Transverse colon (tissue), 4 donors: ENCODE measurements at regions not wholly inside any gene's neighbourhood (a gene's known extent, or its start where the extent isn't known, plus 50 kb on each side); places are given as distances from the start of the nearest gene placed in this dataset.

Source experiments
- DNase-seq: peaks from one replicate; pipeline ENCODE4 v3.0.0-alpha.2; 2019
- H3K27ac ChIP-seq, 4 donors: fragments of 200-600 bp; sonication (generic); 2 replicates each; pipeline ENCODE4 v1.5.1; 2016 to 2018; ENCODE audit warnings: inconsistent platforms in 4 of 4
- H3K27me3 ChIP-seq: fragments of 200-600 bp; sonication (generic); 2 replicates; pipeline ENCODE4 v1.5.1; 2017; ENCODE audit warnings: inconsistent platforms
- H3K36me3 ChIP-seq, 4 donors: fragments of 200-600 bp; sonication (generic); 2 replicates each; pipeline ENCODE4 v1.5.1; 2017 to 2019; ENCODE audit warnings: inconsistent platforms in 4 of 4
- H3K4me1 ChIP-seq, 4 donors: fragments of 200-600 bp; sonication (generic); 2 replicates each; pipeline ENCODE4 v1.5.1; 2017 to 2020; ENCODE audit warnings: inconsistent platforms in 4 of 4
- H3K4me3 ChIP-seq, 4 donors: fragments of 200-600 bp; sonication (generic); 1 replicate in 1 of 4; 2 replicates in 3 of 4; pipeline versions ENCODE4 v1.5.1 to v1.6.1; 2017 to 2019; ENCODE audit warnings: inconsistent platforms in 4 of 4
- H3K9me3 ChIP-seq, 2 donors: fragments of 200-600 bp; sonication (generic); 2 replicates each; pipeline ENCODE4 v1.5.1; 2017 to 2019; ENCODE audit warnings: inconsistent platforms in 2 of 2
- EP300 ChIP-seq: sonication (generic); formaldehyde crosslinking; IDR thresholded peaks from one replicate; pipeline ENCODE4 v1.6.1; 2017; ENCODE audit warnings: antibody characterized with exemption, low read depth
- POLR2A ChIP-seq: fragments of 450-650 bp; IDR thresholded peaks from one replicate; pipeline ENCODE4 v1.6.1; 2016; ENCODE audit warnings: antibody characterized with exemption, mild to moderate bottlenecking, moderate library complexity
- POLR2AphosphoS5 ChIP-seq, 3 donors: sonication (generic); formaldehyde crosslinking; IDR thresholded peaks; one replicate each; pipeline ENCODE4 v1.6.1; 2016; ENCODE audit warnings: antibody characterized with exemption in 3 of 3
- whole genome bisulfite sequencing, 2 donors: methylation state at CpG; one replicate each; pipeline ENCODE4 v1.1.5; 2018; ENCODE audit warnings: low coverage in 1 of 2; 5-methylcytosine and 5-hydroxymethylcytosine counted together
- in situ Hi-C, 4 donors: fragments of 200-750 bp; cut with MboI; loops; one replicate each; pipeline versions ENCODE4 v1.15.0 to v1.15.1; 2017; ENCODE audit warnings: low sequenced_read_pairs in 3 of 4, low pct_ligation_motif_present in 1 of 4, low pct_unique_long_range_greater_than_20kb in 1 of 4
- intact Hi-C: fragments of 100-400 bp; cut with DNase I; formaldehyde crosslinking; loops from one replicate; pipeline ENCODE4 v1.15.1; 2023; ENCODE audit warnings: low total_unique reads
- TF ChIP-seq, protein P1 (sequence below), 5 experiments: fragments of 200-600 bp in 3 of 5; fragments of 450-650 bp in 2 of 5; sonication (generic) in 3 of 5; IDR thresholded peaks; 1 replicate in 2 of 5; 2 replicates in 3 of 5; pipeline ENCODE4 v1.5.1; 2016 to 2017; ENCODE audit warnings: antibody characterized with exemption in 5 of 5, inconsistent platforms in 3 of 5, mild to moderate bottlenecking in 2 of 5, moderate library complexity in 1 of 5

DNA sequence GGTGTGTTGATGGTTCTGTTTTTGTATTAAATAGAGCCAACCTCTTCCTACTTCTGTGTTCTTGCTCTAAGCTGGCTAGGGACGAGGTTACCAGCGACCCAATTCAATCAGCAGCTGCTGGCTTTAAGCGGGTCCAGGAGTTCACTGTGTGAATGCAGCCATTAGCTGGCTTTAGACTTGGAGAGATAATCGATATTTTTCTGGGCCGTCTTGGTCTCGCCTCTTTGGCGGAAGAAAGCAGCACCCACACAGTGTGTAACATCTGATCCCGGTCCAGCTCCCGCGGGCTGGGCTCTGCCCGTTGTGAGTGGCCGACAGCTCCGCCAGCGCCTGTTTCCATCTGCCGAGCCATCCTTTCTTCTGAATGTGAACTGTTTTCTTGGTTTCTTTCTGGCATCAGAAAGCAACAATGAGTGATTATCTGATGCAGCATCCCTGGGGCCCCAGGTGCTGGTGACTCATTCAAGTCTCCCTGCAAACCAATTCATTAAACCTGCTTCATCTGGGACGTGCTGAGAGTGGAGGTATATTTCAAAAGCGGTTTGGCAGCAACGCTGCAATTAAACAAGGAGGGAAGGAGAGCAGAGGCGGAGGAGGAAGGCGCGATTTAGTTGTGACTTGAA is 90.8 kb upstream of the IRX4 start:
- Histone ChIP-seq H3K27me3 (no peaks in the 10 kb centered on the region), H3K4me3 (no peak overlapping the region), H3K9me3 (no peaks in the 10 kb centered on the region), H3K27ac (no peak overlapping the region), H3K36me3 (no peaks in the 10 kb centered on the region), H3K4me1 (no peaks in the 10 kb centered on the region)
- TF ChIP-seq EP300 (no peak), POLR2A (no peak), POLR2AphosphoS5 (IDR thresholded peaks at IDR 0.05) (no peak)
- TF ChIP-seq, protein P1, sequence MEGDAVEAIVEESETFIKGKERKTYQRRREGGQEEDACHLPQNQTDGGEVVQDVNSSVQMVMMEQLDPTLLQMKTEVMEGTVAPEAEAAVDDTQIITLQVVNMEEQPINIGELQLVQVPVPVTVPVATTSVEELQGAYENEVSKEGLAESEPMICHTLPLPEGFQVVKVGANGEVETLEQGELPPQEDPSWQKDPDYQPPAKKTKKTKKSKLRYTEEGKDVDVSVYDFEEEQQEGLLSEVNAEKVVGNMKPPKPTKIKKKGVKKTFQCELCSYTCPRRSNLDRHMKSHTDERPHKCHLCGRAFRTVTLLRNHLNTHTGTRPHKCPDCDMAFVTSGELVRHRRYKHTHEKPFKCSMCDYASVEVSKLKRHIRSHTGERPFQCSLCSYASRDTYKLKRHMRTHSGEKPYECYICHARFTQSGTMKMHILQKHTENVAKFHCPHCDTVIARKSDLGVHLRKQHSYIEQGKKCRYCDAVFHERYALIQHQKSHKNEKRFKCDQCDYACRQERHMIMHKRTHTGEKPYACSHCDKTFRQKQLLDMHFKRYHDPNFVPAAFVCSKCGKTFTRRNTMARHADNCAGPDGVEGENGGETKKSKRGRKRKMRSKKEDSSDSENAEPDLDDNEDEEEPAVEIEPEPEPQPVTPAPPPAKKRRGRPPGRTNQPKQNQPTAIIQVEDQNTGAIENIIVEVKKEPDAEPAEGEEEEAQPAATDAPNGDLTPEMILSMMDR (IDR thresholded peaks at IDR 0.05), result no peak
- in situ Hi-C loops, result no loop called here
- DNase-seq, result no peak
- 93 to 94% methylated on average over 16 to 21 of the region's 21 CpGs for WGBS, 2 donors
- intact Hi-C loops, result no loop called here

GRCh38 chr5:1971944-1972343 is 89.2 kb upstream of the IRX4 start:
- Histone ChIP-seq H3K4me3 (no peak overlapping the region), H3K27me3 (no peaks in the 10 kb centered on the region), H3K36me3 (no peaks in the 10 kb centered on the region), H3K4me1 (no peaks in the 10 kb centered on the region), H3K27ac (no peak overlapping the region), H3K9me3 (no peaks in the 10 kb centered on the region)
- DNase-seq, result no peak
- intact Hi-C loops (no loop called here), in situ Hi-C loops (no loop called here)
- WGBS, 2 donors, result 84 to 100% methylated on average over 1 to 13 of the region's 13 CpGs
- no peak for TF ChIP-seq POLR2A

DNA sequence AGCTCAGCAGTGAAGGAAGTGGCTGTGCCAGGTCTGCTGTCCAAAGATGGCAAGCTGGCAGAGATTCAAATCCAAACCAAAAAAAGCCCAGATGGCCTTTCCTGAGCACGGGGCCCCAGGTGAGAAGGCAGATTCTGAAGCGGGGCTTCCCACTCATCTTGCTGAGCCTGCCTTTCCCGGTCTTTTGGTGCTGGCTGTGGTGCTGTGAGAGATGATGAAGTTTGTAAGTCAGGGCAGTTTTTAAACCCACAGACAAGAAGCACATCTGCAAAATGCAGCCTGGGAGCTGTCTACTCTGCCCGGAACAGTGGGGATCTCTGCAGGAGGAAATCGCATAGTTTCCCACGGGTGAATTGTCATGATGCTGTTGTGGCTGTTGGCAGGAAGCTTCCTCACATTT is 85.0 kb upstream of the IRX4 start:
- no peaks in the 10 kb centered on the region for H3K4me1 ChIP-seq
- in situ Hi-C loops, result no loop called here
- H3K36me3 ChIP-seq, result no peaks in the 10 kb centered on the region
- no peak overlapping the region for H3K4me3 ChIP-seq
- no peaks in the 10 kb centered on the region for H3K27me3 ChIP-seq
- no peaks in the 10 kb centered on the region for H3K9me3 ChIP-seq
- DNase-seq, result no peak
- no peak overlapping the region for H3K27ac ChIP-seq
- 61% methylated on average over 6 of the region's 6 CpGs; no CpG with 5 or more reads in 1 of the 2 donors for WGBS, 2 donors
- TF ChIP-seq POLR2A (no peak), POLR2AphosphoS5 (IDR thresholded peaks at IDR 0.05) (no peak), EP300 (no peak)
- TF ChIP-seq, protein P1 (IDR thresholded peaks at IDR 0.05), result no peak
- intact Hi-C loops, result no loop called here

DNA sequence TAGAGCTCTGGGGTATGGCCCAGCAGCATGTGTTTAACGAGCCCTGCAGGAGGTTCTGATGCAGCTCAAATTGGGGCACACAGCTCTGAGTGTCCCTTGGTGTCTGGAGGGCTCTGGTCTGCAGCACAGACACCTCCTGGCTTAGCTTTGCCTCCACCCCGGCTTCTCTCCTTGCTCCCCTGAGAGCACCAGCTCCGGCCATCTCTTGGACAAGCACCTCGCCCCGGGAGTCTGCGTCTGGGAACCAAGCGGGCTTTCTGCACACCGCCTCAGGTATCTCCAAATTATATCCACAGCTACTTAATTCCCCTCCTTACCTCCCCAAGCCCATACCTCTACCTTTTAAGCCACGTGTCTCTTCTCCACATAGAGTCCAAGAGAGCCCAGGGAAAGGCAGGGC is 83.7 kb upstream of the IRX4 start:
- intact Hi-C loops, result no loop called here

GRCh38 chr5:1965925-1966324 is 83.2 kb upstream of the IRX4 start:
- no peaks in the 10 kb centered on the region for H3K27me3 ChIP-seq
- WGBS, 2 donors, result 83% methylated on average over 7 of the region's 7 CpGs; no CpG with 5 or more reads in 1 of the 2 donors
- no peaks in the 10 kb centered on the region for H3K9me3 ChIP-seq
- intact Hi-C loops (no loop called here), in situ Hi-C loops (no loop called here)
- TF ChIP-seq POLR2A, result no peak
- TF ChIP-seq, protein P1 (IDR thresholded peaks at IDR 0.05), result no peak
- no peak for TF ChIP-seq POLR2AphosphoS5 (IDR thresholded peaks at IDR 0.05)
- TF ChIP-seq EP300, result no peak
- H3K36me3 ChIP-seq, result no peaks in the 10 kb centered on the region
- H3K27ac ChIP-seq, result no peak overlapping the region
- H3K4me1 ChIP-seq, result no peaks in the 10 kb centered on the region
- no peak for DNase-seq
- no peak overlapping the region for H3K4me3 ChIP-seq

More for the DNA sequence above, 83.7 kb upstream of the IRX4 start:
- TF ChIP-seq POLR2AphosphoS5 (IDR thresholded peaks at IDR 0.05), result no peak
- Histone ChIP-seq H3K27me3 (no peaks in the 10 kb centered on the region), H3K9me3 (no peaks in the 10 kb centered on the region), H3K4me3 (no peak overlapping the region), H3K36me3 (no peaks in the 10 kb centered on the region), H3K27ac (no peak overlapping the region), H3K4me1 (no peaks in the 10 kb centered on the region)
- 72% methylated on average over 9 of the region's 9 CpGs; no CpG with 5 or more reads in 1 of the 2 donors for WGBS, 2 donors
- in situ Hi-C loops, result no loop called here
- no peak for DNase-seq
